ENCODE measurements at regions not wholly inside any gene's neighbourhood (a gene's known extent, or its start where the extent isn't known, plus 50 kb on each side); places are given as distances from the start of the nearest gene placed in this dataset.

DNA sequence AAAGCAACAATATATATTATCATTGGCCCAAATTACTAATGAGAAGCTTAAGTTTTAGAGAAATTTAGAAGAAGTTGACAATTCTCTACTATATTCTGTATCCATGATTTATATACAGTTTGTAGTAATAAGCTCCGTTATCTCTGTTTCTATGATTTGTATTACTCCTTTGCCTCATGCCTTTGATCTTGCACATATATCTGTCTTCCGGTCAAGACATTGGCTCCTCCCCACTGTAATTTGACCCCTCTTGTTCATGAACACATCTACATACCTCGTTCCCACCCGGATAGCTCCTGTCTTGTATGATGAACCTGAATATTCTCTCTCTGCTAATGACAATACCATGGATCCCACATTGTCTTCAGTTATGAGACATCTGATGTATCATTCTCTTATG lies 581.0 kb upstream of the RGS18 start:
- Histone ChIP-seq H2BK12ac (ENCODE audit: insufficient read length, low read depth, low read length) (no peak overlapping the region), H4K20me1 (ENCODE audit: control insufficient read depth, insufficient read depth, insufficient read length) (no peaks in the 10 kb centered on the region), H3K4ac (ENCODE audit: low read depth, low read length) (no peak overlapping the region), H3K23ac (ENCODE audit: insufficient read length, low read depth, low read length) (no peak overlapping the region), H3K23me2 (ENCODE audit: insufficient read length, low read depth, low read length, poor library complexity, severe bottlenecking) (no peaks in the 10 kb centered on the region), H3K4me2 (ENCODE audit: insufficient read depth, insufficient read length, low read length) (no peak overlapping the region), H2BK15ac (ENCODE audit: low read depth, low read length) (no peak overlapping the region), H4K91ac (ENCODE audit: insufficient read length, low read depth, low read length) (no peak overlapping the region), H3T11ph (ENCODE audit: low read length) (no peak overlapping the region), H3K79me2 (ENCODE audit: insufficient read depth, low read length) (no peaks in the 10 kb centered on the region), H3K4me1 (ENCODE audit: insufficient read depth, low read length) (no peaks in the 10 kb centered on the region), H2AFZ (ENCODE audit: low read length) (no peak overlapping the region), H4K8ac (replicated peaks; ENCODE audit: insufficient read length, low read depth, low read length) (no peak overlapping the region), H2AK5ac (ENCODE audit: insufficient read length, low read length) (no peak overlapping the region), H3K14ac (ENCODE audit: insufficient read depth, low read length) (no peak overlapping the region), H3K56ac (ENCODE audit: insufficient read length, low read depth, low read length) (no peak overlapping the region), H3K9ac (ENCODE audit: extremely low read depth, insufficient read length, low read length) (no peak overlapping the region), H3K27me3 (ENCODE audit: insufficient read depth, low read length) (no peaks in the 10 kb centered on the region), H3K27ac (ENCODE audit: insufficient read length, low read depth, low read length) (no peak overlapping the region), H3K79me1 (ENCODE audit: insufficient read depth, low read depth, low read length, poor library complexity, severe bottlenecking) (no peaks in the 10 kb centered on the region), H2BK120ac (ENCODE audit: low read depth, low read length, poor library complexity, severe bottlenecking) (no peak overlapping the region), H4K5ac (ENCODE audit: insufficient read length, low read depth, low read length) (no peak overlapping the region), H2BK20ac (ENCODE audit: low read depth, low read length, poor library complexity, severe bottlenecking) (no peak overlapping the region), H3K9me3 (ENCODE audit: control insufficient read depth, low read depth, low read length) (no peaks in the 10 kb centered on the region), H2BK5ac (ENCODE audit: insufficient read length, low read length) (no peak overlapping the region), H3K18ac (ENCODE audit: insufficient read length, low read depth, low read length) (no peak overlapping the region)
- H3K9me3 Mint-ChIP-seq: peaks cover 0 to 4% of the 10 kb centered on the region in 2 experiments; a peak in 2 of 5 replicates
- no CpG with 5 or more reads among the region's 4 CpGs for WGBS (ENCODE audit: extremely low coverage, insufficient read length, low lambda C conversion rate)
- no peaks in the 10 kb centered on the region for H3K27me3 Mint-ChIP-seq (ENCODE audit: low read depth)
- H3K4me1 Mint-ChIP-seq: no peaks in the 10 kb centered on the region
- H3K27ac Mint-ChIP-seq: no peak overlapping the region
- TF ChIP-seq, protein P1, sequence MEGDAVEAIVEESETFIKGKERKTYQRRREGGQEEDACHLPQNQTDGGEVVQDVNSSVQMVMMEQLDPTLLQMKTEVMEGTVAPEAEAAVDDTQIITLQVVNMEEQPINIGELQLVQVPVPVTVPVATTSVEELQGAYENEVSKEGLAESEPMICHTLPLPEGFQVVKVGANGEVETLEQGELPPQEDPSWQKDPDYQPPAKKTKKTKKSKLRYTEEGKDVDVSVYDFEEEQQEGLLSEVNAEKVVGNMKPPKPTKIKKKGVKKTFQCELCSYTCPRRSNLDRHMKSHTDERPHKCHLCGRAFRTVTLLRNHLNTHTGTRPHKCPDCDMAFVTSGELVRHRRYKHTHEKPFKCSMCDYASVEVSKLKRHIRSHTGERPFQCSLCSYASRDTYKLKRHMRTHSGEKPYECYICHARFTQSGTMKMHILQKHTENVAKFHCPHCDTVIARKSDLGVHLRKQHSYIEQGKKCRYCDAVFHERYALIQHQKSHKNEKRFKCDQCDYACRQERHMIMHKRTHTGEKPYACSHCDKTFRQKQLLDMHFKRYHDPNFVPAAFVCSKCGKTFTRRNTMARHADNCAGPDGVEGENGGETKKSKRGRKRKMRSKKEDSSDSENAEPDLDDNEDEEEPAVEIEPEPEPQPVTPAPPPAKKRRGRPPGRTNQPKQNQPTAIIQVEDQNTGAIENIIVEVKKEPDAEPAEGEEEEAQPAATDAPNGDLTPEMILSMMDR (conservative IDR thresholded peaks at IDR 0.05): no peak
- no peaks in the 10 kb centered on the region; a peak in 1 of 7 replicates for H3K36me3 Mint-ChIP-seq (ENCODE audit: insufficient read depth in 1 of 3, low read depth in 3 of 3)
- no peak overlapping the region for H3K4me3 Mint-ChIP-seq
- DNase-seq: no peak
